ENCODE measurements at regions not wholly inside any gene's neighbourhood (a gene's known extent, or its start where the extent isn't known, plus 50 kb on each side); places are given as distances from the start of the nearest gene placed in this dataset.
A peak's percentile ranks its signal among the peaks of the same experiment; 100 is the strongest.

- no peak for DNase-seq (ENCODE audit: extremely low read depth, low read depth)
Observed at GRCh38 chr11:29318134-29318845, 698.5 kb downstream of the KCNA4 start.

- no peak for DNase-seq (ENCODE audit: extremely low read depth, low read depth)
Observed at GRCh38 chr11:29317694-29318093, 699.1 kb downstream of the KCNA4 start.

- no peak for DNase-seq (ENCODE audit: extremely low read depth, low read depth)
Observed at GRCh38 chr11:29315275-29315674, 701.6 kb downstream of the KCNA4 start.

- no peak for DNase-seq (ENCODE audit: extremely low read depth, low read depth)
Observed at GRCh38 chr11:29314211-29314610, 702.6 kb downstream of the KCNA4 start.

- no peak for DNase-seq (ENCODE audit: extremely low read depth, low read depth)
Observed at GRCh38 chr11:29312812-29313211, 704.0 kb downstream of the KCNA4 start.

- DNase-seq (ENCODE audit: extremely low read depth, low read depth): no peak
Observed at GRCh38 chr11:29310725-29311342, 706.0 kb downstream of the KCNA4 start.

GRCh38 chr11:29309992-29310391 lies 706.8 kb downstream of the KCNA4 start:
- DNase-seq (ENCODE audit: extremely low read depth, low read depth): no peak

GRCh38 chr11:29306527-29306926 lies 710.3 kb downstream of the KCNA4 start:
- no peak for DNase-seq (ENCODE audit: extremely low read depth, low read depth)

GRCh38 chr11:29305456-29306232 lies 711.2 kb downstream of the KCNA4 start:
- no peak for DNase-seq (ENCODE audit: extremely low read depth, low read depth)

GRCh38 chr11:29300420-29300819 lies 716.4 kb downstream of the KCNA4 start:
- DNase-seq (ENCODE audit: extremely low read depth, low read depth): no peak

GRCh38 chr11:29296680-29297079 lies 720.1 kb downstream of the KCNA4 start:
- no peak for DNase-seq (ENCODE audit: extremely low read depth, low read depth)

- DNase-seq (ENCODE audit: extremely low read depth, low read depth): peak; percentile 44
Observed at GRCh38 chr11:29293825-29294224, 723.0 kb downstream of the KCNA4 start.

- peak; percentile 59 for DNase-seq (ENCODE audit: extremely low read depth, low read depth)
Observed at GRCh38 chr11:29282088-29282487, 734.7 kb downstream of the KCNA4 start.

GRCh38 chr11:29281271-29281777 lies 735.5 kb downstream of the KCNA4 start:
- no peak for DNase-seq (ENCODE audit: extremely low read depth, low read depth)

GRCh38 chr11:29280452-29280851 lies 736.4 kb downstream of the KCNA4 start:
- DNase-seq (ENCODE audit: extremely low read depth, low read depth): no peak

- no peak for DNase-seq (ENCODE audit: extremely low read depth, low read depth)
Observed at GRCh38 chr11:29279716-29280115, 737.1 kb downstream of the KCNA4 start.

GRCh38 chr11:29272019-29272654 lies 744.7 kb downstream of the KCNA4 start:
- no peak for DNase-seq (ENCODE audit: extremely low read depth, low read depth)

- no peak for DNase-seq (ENCODE audit: extremely low read depth, low read depth)
Observed at GRCh38 chr11:29271616-29272015, 745.2 kb downstream of the KCNA4 start.

- DNase-seq (ENCODE audit: extremely low read depth, low read depth): no peak
Observed at GRCh38 chr11:29268733-29269132, 748.1 kb downstream of the KCNA4 start.

GRCh38 chr11:29265792-29266191 lies 751.0 kb downstream of the KCNA4 start:
- no peak for DNase-seq (ENCODE audit: extremely low read depth, low read depth)

- DNase-seq (ENCODE audit: extremely low read depth, low read depth): no peak
Observed at GRCh38 chr11:29265381-29265780, 751.4 kb downstream of the KCNA4 start.
